ENCODE measurements at regions not wholly inside any gene's neighbourhood (a gene's known extent, or its start where the extent isn't known, plus 50 kb on each side); places are given as distances from the start of the nearest gene placed in this dataset.
"Not testable (repeated sequence)": the region's sequence is repeated elsewhere in the genome, so short reads cannot be mapped to it uniquely, and the experiment has no call there.

DNA sequence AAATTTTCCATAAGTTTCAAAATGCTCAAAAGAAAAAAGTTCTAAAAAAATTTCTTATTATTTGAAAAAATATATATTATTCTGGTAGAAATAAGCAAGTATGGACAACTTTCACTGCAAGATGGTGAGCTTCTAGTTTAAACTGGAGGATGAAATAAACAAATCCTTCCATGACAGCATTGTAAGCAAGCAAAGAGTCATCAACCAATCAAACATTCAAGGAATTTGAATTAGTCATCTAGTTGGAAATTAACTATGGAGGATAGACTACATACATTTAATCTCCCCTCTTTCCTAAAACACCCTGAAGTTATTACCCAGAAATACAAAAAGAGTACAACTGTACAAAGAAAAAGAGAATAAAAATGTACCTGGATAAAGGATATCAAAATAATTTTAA is 51.0 kb upstream of the IRX5 start:
- no peaks in the 10 kb centered on the region for H4K20me1 ChIP-seq (ENCODE audit: insufficient read depth)
- in situ Hi-C loops (cut with MboI) = no loop called here
- no peaks in the 10 kb centered on the region for H3K27me3 ChIP-seq (replicated peaks; ENCODE audit: insufficient read depth)
- H3K27ac ChIP-seq = no peak overlapping the region
- DNase-seq = peak; percentile 17
- H3K9me3 ChIP-seq (ENCODE audit: low read depth) = no peaks in the 10 kb centered on the region
- H3K9ac ChIP-seq = no peak overlapping the region
- no peak overlapping the region for H2AFZ ChIP-seq
- no peaks in the 10 kb centered on the region for H3K4me1 ChIP-seq (ENCODE audit: insufficient read depth)
- TF ChIP-seq EZH2phosphoT487 (IDR thresholded peaks at IDR 0.05; ENCODE audit: insufficient read depth, low read depth) (no peak), EZH2 (IDR thresholded peaks at IDR 0.05; ENCODE audit: insufficient read depth, poor library complexity, severe bottlenecking) (no peak)
- H3K4me2 ChIP-seq (ENCODE audit: unreplicated experiment) = no peak overlapping the region
- H3K9me2 ChIP-seq (ENCODE audit: insufficient read depth) = no peaks in the 10 kb centered on the region
- H3F3A ChIP-seq (ENCODE audit: insufficient read depth) = no peaks in the 10 kb centered on the region
- no peaks in the 10 kb centered on the region for H3K79me2 ChIP-seq (ENCODE audit: insufficient read depth)
- no peaks in the 10 kb centered on the region for H3K36me3 ChIP-seq (ENCODE audit: low read depth)
- H3K4me3 ChIP-seq = no peak overlapping the region

GRCh38 chr16:54878301-54878700 is 52.4 kb upstream of the IRX5 start:
- H3K27ac ChIP-seq = no peak overlapping the region
- in situ Hi-C loops (cut with MboI) = no loop called here
- WGBS, 2 experiments (ENCODE audit: low coverage in 1 of 2, low lambda C conversion rate in 2 of 2, missing lambda C conversion rate in 2 of 2) = 3 to 6% methylated on average over 1 of the region's 1 CpG
- no peak overlapping the region for H3K4me2 ChIP-seq (ENCODE audit: unreplicated experiment)
- no peaks in the 10 kb centered on the region for H3K4me1 ChIP-seq (ENCODE audit: insufficient read depth)
- H3K27me3 ChIP-seq (replicated peaks; ENCODE audit: insufficient read depth) = no peaks in the 10 kb centered on the region
- H3K9me2 ChIP-seq (ENCODE audit: insufficient read depth) = no peaks in the 10 kb centered on the region
- no peaks in the 10 kb centered on the region for H3K79me2 ChIP-seq (ENCODE audit: insufficient read depth)
- H3K4me3 ChIP-seq = no peak overlapping the region
- H3K9me3 ChIP-seq (ENCODE audit: low read depth) = no peaks in the 10 kb centered on the region
- H2AFZ ChIP-seq = no peak overlapping the region
- DNase-seq = peak; percentile 15
- H4K20me1 ChIP-seq (ENCODE audit: insufficient read depth) = no peaks in the 10 kb centered on the region
- no peaks in the 10 kb centered on the region for H3K36me3 ChIP-seq (ENCODE audit: low read depth)
- no peak overlapping the region for H3K9ac ChIP-seq
- no peak for TF ChIP-seq EZH2 (IDR thresholded peaks at IDR 0.05; ENCODE audit: insufficient read depth, poor library complexity, severe bottlenecking)
- TF ChIP-seq EZH2phosphoT487 (IDR thresholded peaks at IDR 0.05; ENCODE audit: insufficient read depth, low read depth) = no peak
- H3F3A ChIP-seq (ENCODE audit: insufficient read depth) = no peaks in the 10 kb centered on the region

DNA sequence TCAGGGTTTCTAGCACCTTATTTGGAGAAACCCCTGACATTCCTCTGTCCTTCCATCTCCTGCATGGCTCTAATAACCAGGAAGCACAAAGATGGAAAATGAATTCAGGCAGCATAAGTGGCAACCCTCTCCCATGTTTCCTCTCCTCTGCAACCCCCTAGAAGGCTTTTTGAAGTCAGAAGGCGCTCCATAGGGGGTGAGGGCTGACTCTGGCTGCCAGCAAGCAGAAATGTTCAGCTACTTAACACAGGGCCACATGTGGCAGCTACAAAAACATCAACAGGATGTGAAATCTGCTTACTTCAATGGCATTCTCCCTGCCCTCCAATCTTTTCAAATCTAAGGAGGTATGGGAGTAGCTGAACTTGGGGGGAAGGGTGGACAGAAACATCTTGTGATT is 55.2 kb upstream of the IRX5 start:
- WGBS, 2 experiments (ENCODE audit: low coverage in 1 of 2, low lambda C conversion rate in 2 of 2, missing lambda C conversion rate in 2 of 2) = 80 to 86% methylated on average over 1 of the region's 1 CpG
- no peaks in the 10 kb centered on the region for H4K20me1 ChIP-seq (ENCODE audit: insufficient read depth)
- H3K4me1 ChIP-seq (ENCODE audit: insufficient read depth) = no peaks in the 10 kb centered on the region
- no peaks in the 10 kb centered on the region for H3K79me2 ChIP-seq (ENCODE audit: insufficient read depth)
- no peaks in the 10 kb centered on the region for H3F3A ChIP-seq (ENCODE audit: insufficient read depth)
- no peaks in the 10 kb centered on the region for H3K9me2 ChIP-seq (ENCODE audit: insufficient read depth)
- no peak overlapping the region for H3K4me2 ChIP-seq (ENCODE audit: unreplicated experiment)
- H3K27ac ChIP-seq = no peak overlapping the region
- DNase-seq = no peak
- TF ChIP-seq EZH2 (IDR thresholded peaks at IDR 0.05; ENCODE audit: insufficient read depth, poor library complexity, severe bottlenecking) (no peak), EZH2phosphoT487 (IDR thresholded peaks at IDR 0.05; ENCODE audit: insufficient read depth, low read depth) (no peak)
- H3K4me3 ChIP-seq = no peak overlapping the region
- no peaks in the 10 kb centered on the region for H3K9me3 ChIP-seq (ENCODE audit: low read depth)
- H3K9ac ChIP-seq = no peak overlapping the region
- no peaks in the 10 kb centered on the region for H3K36me3 ChIP-seq (ENCODE audit: low read depth)
- H2AFZ ChIP-seq = no peak overlapping the region
- no peaks in the 10 kb centered on the region for H3K27me3 ChIP-seq (replicated peaks; ENCODE audit: insufficient read depth)
- in situ Hi-C loops (cut with MboI) = no loop called here

DNA sequence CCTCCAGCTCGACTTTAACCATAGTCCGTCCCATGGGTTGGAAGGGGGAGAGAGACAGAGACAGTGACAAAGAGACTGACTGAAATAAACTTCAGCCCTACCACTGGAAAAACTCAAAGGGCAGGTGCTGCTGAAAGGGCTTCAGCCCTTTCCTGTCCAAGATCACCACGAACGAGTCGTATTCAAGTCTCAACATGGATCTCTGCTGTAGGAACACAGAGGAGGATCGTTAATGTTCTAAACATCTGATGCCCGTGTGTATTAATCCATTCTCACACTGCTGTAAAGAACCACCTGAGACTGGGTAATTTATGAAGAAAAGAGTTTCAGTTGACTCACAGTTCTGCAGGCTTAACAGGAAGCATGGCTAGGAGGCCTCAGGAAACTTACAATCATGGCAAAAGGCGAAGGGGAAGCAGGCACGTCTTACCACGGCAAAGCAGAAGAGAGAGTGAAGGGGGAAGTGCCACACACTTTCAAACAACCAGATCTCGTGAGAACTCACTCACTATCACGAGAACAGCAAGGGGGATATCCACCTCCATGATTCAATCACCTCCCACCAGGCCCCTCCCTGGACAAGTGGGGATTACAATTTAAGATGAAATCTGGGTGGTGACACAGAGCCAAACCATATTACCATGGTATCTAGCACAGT is 56.8 kb upstream of the IRX5 start:
- in situ Hi-C loops (cut with MboI); H3K4me1 ChIP-seq (ENCODE audit: insufficient read depth); H3K9ac ChIP-seq; DNase-seq; H3F3A ChIP-seq (ENCODE audit: insufficient read depth); H3K9me3 ChIP-seq (ENCODE audit: low read depth); H3K4me2 ChIP-seq (ENCODE audit: unreplicated experiment); H3K4me3 ChIP-seq; H4K20me1 ChIP-seq (ENCODE audit: insufficient read depth); H2AFZ ChIP-seq; H3K9me2 ChIP-seq (ENCODE audit: insufficient read depth); H3K79me2 ChIP-seq (ENCODE audit: insufficient read depth); H3K27ac ChIP-seq; H3K27me3 ChIP-seq (replicated peaks; ENCODE audit: insufficient read depth); H3K36me3 ChIP-seq (ENCODE audit: low read depth): not testable (repeated sequence)
- 67 to 75% methylated on average over 12 of the region's 12 CpGs for WGBS, 2 experiments (ENCODE audit: low coverage in 1 of 2, low lambda C conversion rate in 2 of 2, missing lambda C conversion rate in 2 of 2)

- peak; percentile 10 for DNase-seq
- Histone ChIP-seq H3K9me2 (ENCODE audit: insufficient read depth) (no peaks in the 10 kb centered on the region), H3K36me3 (ENCODE audit: low read depth) (no peaks in the 10 kb centered on the region), H3K27ac (no peak overlapping the region), H3K9ac (no peak overlapping the region), H4K20me1 (ENCODE audit: insufficient read depth) (no peaks in the 10 kb centered on the region), H2AFZ (no peak overlapping the region), H3K9me3 (ENCODE audit: low read depth) (no peaks in the 10 kb centered on the region), H3K27me3 (replicated peaks; ENCODE audit: insufficient read depth) (no peaks in the 10 kb centered on the region), H3K4me2 (ENCODE audit: unreplicated experiment) (no peak overlapping the region), H3K79me2 (ENCODE audit: insufficient read depth) (no peaks in the 10 kb centered on the region), H3F3A (ENCODE audit: insufficient read depth) (no peaks in the 10 kb centered on the region), H3K4me3 (no peak overlapping the region), H3K4me1 (ENCODE audit: insufficient read depth) (no peaks in the 10 kb centered on the region)
- TF ChIP-seq EZH2phosphoT487 (IDR thresholded peaks at IDR 0.05; ENCODE audit: insufficient read depth, low read depth) (no peak), EZH2 (IDR thresholded peaks at IDR 0.05; ENCODE audit: insufficient read depth, poor library complexity, severe bottlenecking) (no peak)
- in situ Hi-C loops (cut with MboI) = no loop called here
- WGBS, 2 experiments (ENCODE audit: low coverage in 1 of 2, low lambda C conversion rate in 2 of 2, missing lambda C conversion rate in 2 of 2) = 50 to 63% methylated on average over 2 of the region's 2 CpGs
These were observed 57.6 kb upstream of the IRX5 start for GRCh38 chr16:54873071-54873470.

All from GM23248 (cell line).